IMR-90 (cell line): ENCODE measurements at regions not wholly inside any gene's neighbourhood (a gene's known extent, or its start where the extent isn't known, plus 50 kb on each side); places are given as distances from the start of the nearest gene placed in this dataset.
A peak's percentile ranks its signal among the peaks of the same experiment; 100 is the strongest.

Experiments
- ATAC-seq: fragments of 200-7000 bp; cut with Tn5 transposase; 2 replicates; pipeline ENCODE4 v1.9.1; 2020; ENCODE audit warnings: low read depth, mild to moderate bottlenecking, moderate library complexity
- BruUV-seq: library from RNA; stranded (reverse); fragments of 400-500 nt; replicated peaks from 2 replicates; lab custom pipeline; 2021; lab: Mats Ljungman, UMichigan
- CTCF ChIA-PET: fragments of 300-600 bp; formaldehyde crosslinking; extraction: SDS; loops from one replicate; lab custom pipeline; 2021; ENCODE audit warnings: antibody characterized with exemption; lab: Yijun Ruan, JAX
- POLR2A ChIA-PET: fragments of 300-600 bp; sonication (Branson Sonifier 250); formaldehyde crosslinking; loops from one replicate; lab custom pipeline; 2022; ENCODE audit warnings: antibody characterized with exemption; ENCODE audit not compliant: unreplicated experiment; lab: Charles Lee
- DNase-seq: peaks from one replicate; pipeline ENCODE4 v3.0.0; 2013
- H2AFZ ChIP-seq: replicated peaks from 2 replicates; pipeline ENCODE3; 2013; ENCODE audit warnings: low read length, mild to moderate bottlenecking; ENCODE audit not compliant: poor library complexity
- H2AK5ac ChIP-seq: 2 replicates; pipeline ENCODE4 v1.6.1; 2013; ENCODE audit warnings: low read depth, low read length, inconsistent platforms
- H2AK9ac ChIP-seq: replicated peaks from 2 replicates; pipeline ENCODE3; 2013; ENCODE audit warnings: mild to moderate bottlenecking, low read depth, low read length, moderate library complexity; ENCODE audit not compliant: poor library complexity
- H2BK120ac ChIP-seq: 2 replicates; pipeline ENCODE4 v1.6.1; 2013; ENCODE audit warnings: low read depth, low read length, inconsistent platforms
- H2BK15ac ChIP-seq: 3 replicates; pipeline ENCODE4 v1.6.1; 2013; ENCODE audit warnings: low read depth, low read length, inconsistent platforms
- H2BK20ac ChIP-seq: 2 replicates; pipeline ENCODE4 v1.6.1; 2013; ENCODE audit warnings: low read depth, mild to moderate bottlenecking, inconsistent platforms, low read length, moderate library complexity
- H2BK5ac ChIP-seq: 2 replicates; pipeline ENCODE4 v1.6.1; 2013; ENCODE audit warnings: mild to moderate bottlenecking, low read depth, low read length, inconsistent platforms; ENCODE audit not compliant: poor library complexity, severe bottlenecking
- H3K14ac ChIP-seq: replicated peaks from 2 replicates; pipeline ENCODE4 v1.6.1; 2013; ENCODE audit warnings: low read depth, low read length, inconsistent platforms
- H3K18ac ChIP-seq: 2 replicates; pipeline ENCODE4 v1.6.1; 2013; ENCODE audit warnings: low read depth, low read length, control low read depth
- H3K23ac ChIP-seq: 2 replicates; pipeline ENCODE4 v1.6.1; 2013; ENCODE audit warnings: low read depth, low read length, inconsistent platforms
- H3K27ac ChIP-seq: 2 replicates; pipeline ENCODE4 v1.5.1; 2013; ENCODE audit warnings: mild to moderate bottlenecking, control low read depth, low read length; ENCODE audit not compliant: insufficient read depth
- H3K27me3 ChIP-seq: 2 replicates; pipeline ENCODE4 v1.6.1; 2013; ENCODE audit warnings: low read length; ENCODE audit not compliant: control insufficient read depth, insufficient read depth
- H3K36me3 ChIP-seq: 2 replicates; pipeline ENCODE4 v1.6.1; 2013; ENCODE audit warnings: low read length, mixed read lengths; ENCODE audit not compliant: control insufficient read depth, insufficient read depth
- H3K4ac ChIP-seq: 2 replicates; pipeline ENCODE4 v1.6.1; 2013; ENCODE audit warnings: low read depth, low read length, inconsistent platforms
- H3K4me1 ChIP-seq: 2 replicates; pipeline ENCODE4 v1.6.1; 2013; ENCODE audit warnings: low read length, mixed read lengths; ENCODE audit not compliant: control insufficient read depth, insufficient read depth
- H3K4me2 ChIP-seq: 2 replicates; pipeline ENCODE4 v1.6.1; 2013; ENCODE audit warnings: low read depth, mild to moderate bottlenecking, control low read depth, low read length, moderate library complexity
- H3K4me3 ChIP-seq: 2 replicates; pipeline ENCODE4 v1.5.1; 2013; ENCODE audit warnings: low read depth, mild to moderate bottlenecking, control low read depth, low read length, moderate library complexity; ENCODE audit not compliant: insufficient read depth
- H3K56ac ChIP-seq: 2 replicates; pipeline ENCODE4 v1.6.1; 2013; ENCODE audit warnings: low read length, inconsistent platforms; ENCODE audit not compliant: insufficient read depth; ENCODE audit errors: extremely low read depth
- H3K79me1 ChIP-seq, 2 experiments: 2 replicates each; pipeline ENCODE4 v1.6.1; 2013; ENCODE audit warnings: low read length in 2 of 2, inconsistent platforms in 1 of 2, low read depth in 1 of 2
- H3K9ac ChIP-seq: 2 replicates; pipeline ENCODE4 v1.6.1; 2013; ENCODE audit warnings: low read depth, low read length, control low read depth
- H3K9me1 ChIP-seq: 2 replicates; pipeline ENCODE4 v1.6.1; 2013; ENCODE audit warnings: low read length, inconsistent platforms; ENCODE audit not compliant: insufficient read depth
- H3K9me3 ChIP-seq: 2 replicates; pipeline ENCODE4 v1.6.1; 2013; ENCODE audit warnings: low read length; ENCODE audit not compliant: control insufficient read depth, insufficient read depth
- H4K20me1 ChIP-seq: 2 replicates; pipeline ENCODE4 v1.6.1; 2013; ENCODE audit warnings: low read length, inconsistent platforms; ENCODE audit not compliant: insufficient read depth
- H4K5ac ChIP-seq: 2 replicates; pipeline ENCODE4 v1.6.1; 2013; ENCODE audit warnings: mild to moderate bottlenecking, low read depth, low read length, control low read depth
- H4K8ac ChIP-seq, 2 experiments: 2 replicates each; pipeline ENCODE4 v1.6.1; 2013; ENCODE audit warnings: low read depth in 2 of 2, low read length in 2 of 2, control low read depth in 1 of 2, inconsistent platforms in 1 of 2
- H4K91ac ChIP-seq: 2 replicates; pipeline ENCODE4 v1.6.1; 2013; ENCODE audit warnings: low read depth, low read length, inconsistent platforms; ENCODE audit not compliant: insufficient read depth
- BHLHE40 ChIP-seq: fragments of 150-350 bp; IDR thresholded peaks from 2 replicates; pipeline ENCODE4 v1.6.1; 2016; ENCODE audit warnings: mild to moderate bottlenecking, low read depth, low read length
- CEBPB ChIP-seq: IDR thresholded peaks from 2 replicates; pipeline ENCODE4 v1.6.1; 2012; ENCODE audit warnings: low read depth, low read length, improper control_type of control experiment
- CHD1 ChIP-seq: IDR thresholded peaks from 2 replicates; pipeline ENCODE4 v1.6.1; 2012; ENCODE audit warnings: low read depth, low read length, improper control_type of control experiment
- CTCF ChIP-seq: conservative IDR thresholded peaks from 2 replicates; pipeline ENCODE4 v1.5.1; 2012; ENCODE audit warnings: mild to moderate bottlenecking, low read depth, low read length, improper control_type of control experiment
- ELK1 ChIP-seq: fragments of 150-350 bp; IDR thresholded peaks from 2 replicates; pipeline ENCODE4 v1.6.1; 2016; ENCODE audit warnings: low read depth, mild to moderate bottlenecking, low read length, moderate library complexity, borderline replicate concordance
- FOS ChIP-seq: fragments of 150-350 bp; IDR thresholded peaks from 2 replicates; pipeline ENCODE4 v1.6.1; 2016; ENCODE audit warnings: low read depth, low read length
- MAFK ChIP-seq: IDR thresholded peaks from 2 replicates; pipeline ENCODE4 v1.6.1; 2012; ENCODE audit warnings: low read depth, low read length, improper control_type of control experiment
- MAZ ChIP-seq: IDR thresholded peaks from 2 replicates; pipeline ENCODE4 v1.6.1; 2012; ENCODE audit warnings: low read depth, mild to moderate bottlenecking, low read length, improper control_type of control experiment, moderate library complexity, borderline replicate concordance
- MXI1 ChIP-seq: IDR thresholded peaks from 2 replicates; pipeline ENCODE4 v1.6.1; 2012; ENCODE audit warnings: low read depth, mild to moderate bottlenecking, low read length, moderate library complexity, borderline replicate concordance
- NFE2L2 ChIP-seq: fragments of 150-350 bp; IDR thresholded peaks from 2 replicates; pipeline ENCODE4 v1.6.1; 2016; ENCODE audit warnings: low read depth, mild to moderate bottlenecking, low read length
- POLR2A ChIP-seq: IDR thresholded peaks from 2 replicates; pipeline ENCODE4 v1.6.1; 2012; ENCODE audit warnings: mild to moderate bottlenecking, low read depth, low read length
- RAD21 ChIP-seq: IDR thresholded peaks from 2 replicates; pipeline ENCODE4 v1.6.1; 2012; ENCODE audit warnings: low read length, improper control_type of control experiment
- RCOR1 ChIP-seq: IDR thresholded peaks from 2 replicates; pipeline ENCODE4 v1.6.1; 2012; ENCODE audit warnings: mild to moderate bottlenecking, low read length, improper control_type of control experiment; ENCODE audit not compliant: insufficient replicate concordance
- RFX5 ChIP-seq: IDR thresholded peaks from 2 replicates; pipeline ENCODE4 v1.8.0; 2012; ENCODE audit warnings: low read depth, mild to moderate bottlenecking, low read length, moderate library complexity
- SMC3 ChIP-seq: fragments of 150-350 bp; IDR thresholded peaks from 2 replicates; pipeline ENCODE4 v1.6.1; 2016; ENCODE audit warnings: low read depth, mild to moderate bottlenecking, antibody characterized with exemption, low read length, moderate library complexity
- USF2 ChIP-seq: fragments of 150-350 bp; IDR thresholded peaks from 2 replicates; pipeline ENCODE4 v1.6.1; 2017; ENCODE audit warnings: mild to moderate bottlenecking, antibody characterized with exemption, low read length, low read depth
- WGBS, 2 experiments: methylation state at CpG; one replicate each; pipeline versions ENCODE4 v1.1.5 to v1.1.7; 2013; ENCODE audit warnings: missing lambda C conversion rate in 2 of 2; ENCODE audit not compliant: insufficient read length in 1 of 2; ENCODE audit errors: extremely low coverage in 2 of 2; 5-methylcytosine and 5-hydroxymethylcytosine counted together
- dilution Hi-C: fragments of 300-500 bp; cut with HindIII; formaldehyde crosslinking; loops from one replicate; pipeline ENCODE4 v1.14.3; 2018; ENCODE audit warnings: low sequenced_read_pairs; ENCODE audit not compliant: unreplicated experiment
- in situ Hi-C: fragments of 300-500 bp; cut with MboI; formaldehyde crosslinking; loops from 3 replicates; pipeline ENCODE4 v1.14.3; 2019; ENCODE audit warnings: low sequenced_read_pairs, inconsistent platforms, mixed read lengths
- intact Hi-C: fragments of 100-400 bp; cut with micrococcal nuclease; formaldehyde crosslinking; loops from 2 replicates; pipeline ENCODE4 v1.10.0; 2022

GRCh38 chr1:39117899-39118450, 86.5 kb upstream of the MACF1 start:
- Histone ChIP-seq H3K9ac (no peak overlapping the region), H2BK15ac (no peak overlapping the region), H3K14ac (no peak overlapping the region), H3K4ac (no peak overlapping the region), H3K9me3 (no peaks in the 10 kb centered on the region), H3K4me1 (peaks cover 25% of the 10 kb centered on the region), H3K27me3 (no peaks in the 10 kb centered on the region), H3K18ac (no peak overlapping the region), H4K91ac (no peak overlapping the region), H3K56ac (no peak overlapping the region), H3K27ac (peak overlapping the region; percentile 7; the same call in 1 of the 2 replicates), H2BK5ac (no peak overlapping the region), H2BK20ac (no peak overlapping the region), H2AK9ac (no peak overlapping the region), H3K36me3 (0 out of 2 replicates have a peak, but pooled peaks cover 2% of the 10 kb centered on the region), H4K5ac (no peak overlapping the region), H4K8ac (no peak overlapping the region), H3K4me2 (peak overlapping the region; percentile 25), H2BK120ac (no peak overlapping the region), H3K9me1 (peaks cover 34% of the 10 kb centered on the region), H3K79me1 (peaks cover 19 to 82% of the 10 kb centered on the region in 2 experiments), H4K20me1 (peaks cover 81% of the 10 kb centered on the region), H2AK5ac (no peak overlapping the region), H3K4me3 (no peak overlapping the region), H2AFZ (no peak overlapping the region), H3K23ac (no peak overlapping the region)
- intact Hi-C loops (no loop called here), in situ Hi-C loops (no loop called here), dilution Hi-C loops (no loop called here)
- DNase-seq, result no peak
- no peak for TF ChIP-seq USF2
- TF ChIP-seq RAD21, result no peak
- no peak for TF ChIP-seq MXI1
- TF ChIP-seq CHD1, result no peak
- no peak for TF ChIP-seq BHLHE40
- no peak for TF ChIP-seq CTCF
- TF ChIP-seq SMC3, result no peak
- TF ChIP-seq POLR2A, result no peak
- no peak for TF ChIP-seq RCOR1
- no peak for TF ChIP-seq RFX5
- no peak for TF ChIP-seq NFE2L2
- TF ChIP-seq FOS, result no peak
- TF ChIP-seq MAFK, result no peak
- no peak for TF ChIP-seq ELK1
- TF ChIP-seq MAZ, result no peak
- TF ChIP-seq CEBPB, result no peak
- no TSS peak for BruUV-seq
- ATAC-seq, result peak; percentile 74
- POLR2A ChIA-PET, result no interaction called here
- no CpG with 5 or more reads among the region's 1 CpG for WGBS, 2 experiments
- CTCF ChIA-PET, result interaction anchor here (1.2 kb wide), 1 partner anchor 24 kb away, joined by 3 read pairs; no protein-coding TSS in a partner anchor
